Testis (tissue), 2 donors: ENCODE measurements at regions not wholly inside any gene's neighbourhood (a gene's known extent, or its start where the extent isn't known, plus 50 kb on each side); places are given as distances from the start of the nearest gene placed in this dataset.

ENCODE experiments used
- POLR2A ChIP-seq: fragments of 450-650 bp; IDR thresholded peaks from one replicate; pipeline ENCODE4 v1.6.1; 2017; ENCODE audit warnings: antibody characterized with exemption, mild to moderate bottlenecking, moderate library complexity
- TF ChIP-seq, protein P1 (sequence below), 3 experiments: fragments of 450-650 bp in 2 of 3; fragments of 200-600 bp in 1 of 3; sonication (generic) in 1 of 3; IDR thresholded peaks; one replicate each; pipeline ENCODE4 v1.5.1; 2016 to 2019; ENCODE audit warnings: antibody characterized with exemption in 3 of 3, mild to moderate bottlenecking in 2 of 3, moderate library complexity in 1 of 3

DNA sequence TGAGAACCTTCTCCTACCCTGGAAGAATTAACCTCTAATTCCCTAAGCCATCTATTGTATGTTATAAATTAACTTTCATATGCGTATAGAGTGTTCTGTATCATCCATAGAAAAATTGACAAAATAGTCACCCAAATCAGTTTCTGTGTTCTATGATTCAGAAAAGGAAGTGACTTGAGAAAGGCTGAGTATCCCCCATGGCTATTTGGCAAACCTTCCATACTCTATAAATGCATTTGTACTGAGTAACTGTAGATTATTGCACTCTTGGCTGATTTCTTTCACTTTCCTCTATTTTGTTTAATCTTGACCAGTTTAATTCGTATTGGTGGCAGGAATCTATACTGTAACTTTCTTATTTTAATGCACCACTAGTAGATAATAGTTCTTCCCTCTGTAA is 182.2 kb downstream of the HTR7 start:
- TF ChIP-seq, protein P1, sequence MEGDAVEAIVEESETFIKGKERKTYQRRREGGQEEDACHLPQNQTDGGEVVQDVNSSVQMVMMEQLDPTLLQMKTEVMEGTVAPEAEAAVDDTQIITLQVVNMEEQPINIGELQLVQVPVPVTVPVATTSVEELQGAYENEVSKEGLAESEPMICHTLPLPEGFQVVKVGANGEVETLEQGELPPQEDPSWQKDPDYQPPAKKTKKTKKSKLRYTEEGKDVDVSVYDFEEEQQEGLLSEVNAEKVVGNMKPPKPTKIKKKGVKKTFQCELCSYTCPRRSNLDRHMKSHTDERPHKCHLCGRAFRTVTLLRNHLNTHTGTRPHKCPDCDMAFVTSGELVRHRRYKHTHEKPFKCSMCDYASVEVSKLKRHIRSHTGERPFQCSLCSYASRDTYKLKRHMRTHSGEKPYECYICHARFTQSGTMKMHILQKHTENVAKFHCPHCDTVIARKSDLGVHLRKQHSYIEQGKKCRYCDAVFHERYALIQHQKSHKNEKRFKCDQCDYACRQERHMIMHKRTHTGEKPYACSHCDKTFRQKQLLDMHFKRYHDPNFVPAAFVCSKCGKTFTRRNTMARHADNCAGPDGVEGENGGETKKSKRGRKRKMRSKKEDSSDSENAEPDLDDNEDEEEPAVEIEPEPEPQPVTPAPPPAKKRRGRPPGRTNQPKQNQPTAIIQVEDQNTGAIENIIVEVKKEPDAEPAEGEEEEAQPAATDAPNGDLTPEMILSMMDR (IDR thresholded peaks at IDR 0.05), result no peak
- no peak for TF ChIP-seq POLR2A
